RKO (cell line): ENCODE measurements at regions not wholly inside any gene's neighbourhood (a gene's known extent, or its start where the extent isn't known, plus 50 kb on each side); places are given as distances from the start of the nearest gene placed in this dataset.
A peak's percentile ranks its signal among the peaks of the same experiment; 100 is the strongest.

Experiments
- DNase-seq: peaks from one replicate; pipeline ENCODE4 v3.0.0-alpha.2; 2016; ENCODE audit warnings: low spot score

GRCh38 chr11:26095340-26095739 lies 236.6 kb upstream of the ANO3 start:
- DNase-seq = no peak

GRCh38 chr11:26096451-26096850 lies 235.5 kb upstream of the ANO3 start:
- DNase-seq = no peak

DNA sequence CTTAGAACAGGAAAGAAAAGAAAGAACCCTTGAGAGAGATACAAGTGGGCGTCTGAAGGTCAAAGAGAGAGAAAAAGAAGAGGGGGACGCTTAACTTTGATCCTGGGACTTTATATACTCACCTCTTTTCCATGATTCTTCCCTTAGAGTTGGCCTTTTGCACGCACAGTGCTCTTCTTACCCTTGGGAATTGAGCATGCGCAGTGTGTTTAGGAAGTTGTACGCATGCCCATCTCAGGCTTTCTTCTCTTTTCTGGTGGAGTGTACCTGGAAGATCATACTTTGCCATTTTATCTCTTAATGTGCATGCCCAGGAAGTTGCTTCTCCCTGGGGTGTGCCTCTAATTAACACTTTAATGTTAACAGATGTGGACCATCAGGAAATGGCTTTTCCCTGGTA lies 229.6 kb upstream of the ANO3 start:
- DNase-seq = no peak

DNA sequence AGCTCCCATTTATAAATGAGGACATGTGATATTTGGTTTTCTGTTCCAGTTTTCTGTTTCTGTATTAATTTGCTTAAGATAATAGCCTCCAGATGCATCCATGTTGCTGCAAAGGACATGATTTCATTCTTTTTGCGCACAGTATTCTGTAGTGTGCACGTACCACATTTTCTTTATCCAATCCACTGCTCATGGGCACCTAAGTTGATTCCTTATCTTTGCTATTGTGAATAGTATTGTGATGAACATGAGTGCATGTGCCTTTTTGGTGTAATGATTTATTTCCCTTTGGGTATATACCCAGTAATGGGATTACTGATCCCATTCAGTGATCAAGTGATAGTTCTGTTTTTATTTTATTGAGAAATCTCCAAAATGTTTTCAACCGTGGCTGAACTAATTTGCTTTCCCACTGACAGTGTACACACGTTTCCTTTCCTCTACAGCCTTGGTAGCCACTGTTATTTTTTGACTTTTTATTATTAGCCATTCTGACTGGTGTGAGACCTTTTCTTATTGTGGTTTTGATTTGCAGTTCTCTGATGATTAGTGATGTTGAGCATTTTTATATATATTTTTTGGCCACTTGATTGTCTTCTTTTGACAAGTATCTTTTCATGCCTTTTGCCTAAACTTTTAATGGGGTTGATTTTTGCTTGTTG lies 226.0 kb upstream of the ANO3 start:
- DNase-seq = no peak

DNA sequence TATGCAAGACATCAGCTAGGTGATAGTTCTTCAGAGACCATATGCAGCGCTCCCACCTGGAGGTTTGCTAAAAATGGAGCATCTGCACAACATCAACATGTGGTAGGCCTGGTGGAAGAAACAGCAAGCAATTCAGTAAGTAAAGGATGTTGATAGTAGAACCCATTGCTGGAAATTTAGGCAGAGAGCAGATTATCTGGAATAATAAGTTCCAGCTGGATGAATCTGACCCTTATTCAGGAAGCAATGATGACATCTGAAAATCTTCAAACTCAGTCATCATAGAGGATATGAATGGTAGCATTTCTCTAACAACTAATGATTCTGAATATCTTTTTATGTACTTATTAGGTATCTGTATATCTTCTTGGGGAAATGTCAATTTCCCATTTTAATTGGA lies 225.2 kb upstream of the ANO3 start:
- no peak for DNase-seq

GRCh38 chr11:26109658-26110368 lies 222.1 kb upstream of the ANO3 start:
- DNase-seq = no peak

DNA sequence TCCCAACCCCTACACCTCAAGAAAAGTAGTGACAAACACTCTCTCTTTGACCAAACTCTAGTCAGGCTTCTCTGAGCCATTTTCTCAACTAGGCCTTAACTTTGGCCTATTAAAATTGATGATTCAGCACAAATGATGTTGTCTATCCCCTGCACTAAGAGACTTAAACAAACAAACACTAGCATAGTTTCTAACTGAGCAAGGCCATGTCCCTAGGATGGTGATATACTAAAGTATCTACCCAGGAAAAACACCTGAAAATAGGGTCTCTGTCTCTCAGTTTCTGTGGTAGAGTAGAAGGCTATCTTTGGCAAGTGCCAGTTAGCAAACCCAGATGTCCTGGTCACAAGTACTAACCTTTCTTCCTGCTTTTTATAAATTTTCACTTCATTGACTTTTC lies 219.7 kb upstream of the ANO3 start:
- DNase-seq = no peak

DNA sequence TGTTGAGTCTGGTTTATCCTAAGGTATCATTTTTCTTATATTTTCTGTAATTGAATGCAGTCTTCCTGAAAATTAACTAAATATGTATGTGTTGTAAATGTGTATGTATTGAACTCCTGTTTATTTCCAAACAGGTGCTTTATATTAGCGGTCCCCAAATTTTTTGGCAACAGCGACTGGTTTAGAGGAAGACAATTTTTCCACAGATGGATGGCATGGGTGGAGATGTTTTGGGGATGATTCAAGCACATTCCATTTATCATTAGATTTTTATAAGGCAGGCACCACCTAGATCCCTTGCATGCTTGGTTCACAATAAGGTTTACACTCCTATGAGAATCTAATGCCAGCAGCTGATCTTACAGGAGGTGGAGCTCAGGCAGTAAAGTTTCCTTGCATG lies 210.5 kb upstream of the ANO3 start:
- no peak for DNase-seq

GRCh38 chr11:26126741-26127140 lies 205.2 kb upstream of the ANO3 start:
- no peak for DNase-seq

GRCh38 chr11:26127336-26127735 lies 204.6 kb upstream of the ANO3 start:
- no peak for DNase-seq

DNA sequence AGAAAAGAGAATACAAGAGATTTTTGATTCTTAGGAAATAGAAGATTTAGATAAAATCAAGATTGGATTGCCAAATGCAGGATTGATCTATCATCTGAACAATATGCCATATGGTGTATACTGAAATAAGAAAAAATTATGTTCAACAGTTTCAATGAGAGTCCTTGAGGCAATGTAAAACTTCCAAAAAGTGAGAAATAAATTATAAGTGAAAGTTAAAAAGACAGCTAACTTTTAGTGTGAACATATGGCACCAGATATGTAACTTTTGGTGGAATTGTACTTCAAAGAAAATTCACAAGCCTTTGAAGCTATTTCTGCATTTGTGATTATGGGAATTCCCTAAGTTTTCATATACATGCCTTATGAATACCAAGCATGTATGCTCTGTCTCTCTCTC lies 200.5 kb upstream of the ANO3 start:
- no peak for DNase-seq

GRCh38 chr11:26134053-26134452 lies 197.9 kb upstream of the ANO3 start:
- peak; percentile 2 for DNase-seq

GRCh38 chr11:26134481-26135355 lies 197.2 kb upstream of the ANO3 start:
- DNase-seq = peak; percentile 19

- DNase-seq = no peak
Measured at GRCh38 chr11:26137651-26138050, 194.3 kb upstream of the ANO3 start.

- DNase-seq = no peak
Measured at GRCh38 chr11:26142891-26143290, 189.0 kb upstream of the ANO3 start.

DNA sequence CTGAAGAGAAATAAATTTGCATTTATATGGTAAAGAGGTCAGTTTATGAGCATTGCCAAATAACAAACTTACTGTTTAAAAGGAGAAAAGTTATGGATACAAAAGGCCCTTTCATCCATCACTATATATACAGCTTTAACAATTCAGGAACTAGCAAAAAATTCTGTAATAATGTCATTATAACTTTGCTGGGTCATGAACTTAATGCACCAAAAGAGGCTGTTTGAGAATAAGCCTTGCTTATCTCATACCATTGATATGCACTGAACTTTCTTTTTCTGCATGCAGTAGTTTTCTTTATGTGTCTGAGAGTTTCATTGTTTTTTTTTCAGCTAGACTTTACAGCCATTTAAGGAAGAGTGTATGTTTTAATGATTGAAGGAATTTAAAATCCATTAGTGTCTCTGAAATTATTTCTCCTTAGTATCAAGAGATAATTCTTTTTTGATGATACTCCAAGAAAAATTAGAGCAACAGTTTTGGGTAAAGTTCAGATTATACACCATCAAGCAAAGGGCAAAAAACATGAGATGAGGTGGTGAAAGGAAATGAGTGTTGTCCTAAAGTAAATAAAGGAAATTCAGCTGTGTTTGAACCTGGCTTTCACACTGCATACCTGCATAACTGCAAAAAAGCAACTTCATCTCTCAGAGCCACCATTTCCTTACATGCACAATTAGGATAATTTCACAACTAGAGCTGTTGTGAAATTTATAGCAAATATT lies 188.2 kb upstream of the ANO3 start:
- no peak for DNase-seq

DNA sequence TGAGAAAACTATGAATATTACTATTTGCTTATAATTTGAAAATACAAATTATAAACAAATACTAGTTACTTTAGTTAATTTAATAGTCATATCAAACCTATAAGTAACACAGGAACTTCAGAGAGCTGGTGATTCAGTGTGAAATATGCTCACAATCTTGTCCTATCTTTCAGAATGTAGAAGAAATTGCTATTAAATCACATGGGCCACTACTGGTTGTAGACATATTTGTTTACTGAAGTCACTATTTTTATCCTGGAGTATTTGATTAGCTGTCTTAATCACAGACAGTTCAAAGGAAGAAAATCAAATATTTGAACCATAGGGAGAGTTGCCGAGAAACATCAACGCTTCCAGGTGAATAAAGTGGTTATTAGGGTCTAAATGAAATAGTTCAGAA lies 187.6 kb upstream of the ANO3 start:
- DNase-seq = no peak

- DNase-seq = no peak
Measured at GRCh38 chr11:26144911-26145310, 187.0 kb upstream of the ANO3 start.

GRCh38 chr11:26149585-26149984 lies 182.3 kb upstream of the ANO3 start:
- DNase-seq = no peak

- DNase-seq = peak; percentile 67
Measured at GRCh38 chr11:26150031-26150430, 181.9 kb upstream of the ANO3 start.

DNA sequence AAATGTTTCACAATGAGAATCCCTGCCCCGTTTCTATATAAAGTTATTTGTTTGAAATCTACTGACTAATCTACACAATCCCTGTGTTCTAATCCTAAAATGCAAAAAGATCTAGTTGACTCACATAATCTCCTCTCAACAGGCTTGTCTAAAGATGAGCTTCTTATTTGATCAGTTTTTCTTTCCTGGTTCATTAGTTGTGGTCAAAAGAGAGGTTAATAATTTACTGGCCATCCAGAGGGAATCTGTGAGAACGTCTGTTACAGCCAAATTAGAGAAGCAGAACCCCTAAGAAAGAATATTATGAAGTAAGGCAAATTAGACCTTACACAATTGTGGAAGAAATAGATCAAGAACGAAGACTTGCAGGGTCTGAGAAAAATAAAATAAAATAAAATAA lies 173.7 kb upstream of the ANO3 start:
- DNase-seq = no peak

GRCh38 chr11:26162291-26162690 lies 169.6 kb upstream of the ANO3 start:
- DNase-seq = no peak
